ENCODE measurements at regions not wholly inside any gene's neighbourhood (a gene's known extent, or its start where the extent isn't known, plus 50 kb on each side); places are given as distances from the start of the nearest gene placed in this dataset.

DNA sequence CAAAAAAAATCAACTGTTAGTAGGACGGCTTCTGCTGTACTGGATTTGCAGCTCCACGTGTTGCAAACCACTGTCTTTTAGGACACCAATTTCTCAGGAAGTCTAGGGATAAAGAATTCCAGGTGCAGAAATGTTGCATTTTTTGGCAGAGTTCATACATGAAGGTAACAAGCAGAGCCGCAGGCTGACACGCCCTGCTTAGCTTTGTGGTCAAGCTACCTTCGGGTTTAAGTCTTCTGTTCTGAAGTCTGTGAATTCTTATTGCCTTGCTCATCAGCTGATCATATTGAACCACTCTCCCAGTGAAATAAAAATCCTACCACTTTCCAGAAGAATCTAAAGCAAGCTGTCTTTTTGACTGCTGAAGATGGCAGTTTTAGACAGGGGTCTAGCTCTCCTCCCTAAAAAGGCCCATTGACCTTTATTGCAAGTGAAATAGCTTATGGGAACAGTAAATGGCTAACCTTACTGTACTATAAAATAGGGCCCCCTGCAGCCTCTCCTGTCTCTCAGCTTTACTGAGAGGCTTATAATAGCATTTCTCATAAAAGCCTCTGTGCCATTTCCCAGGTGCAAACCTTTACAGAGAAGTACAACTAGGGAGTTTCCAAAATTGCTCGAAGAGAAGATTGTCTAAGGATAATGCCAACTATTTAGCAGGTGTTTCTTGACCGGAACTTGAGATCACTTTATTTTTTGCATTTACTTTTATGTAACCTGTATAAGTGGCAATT lies 262.2 kb upstream of the IL12A start:
- no peak for DNase-seq (ENCODE audit: low read depth)
- H3K4me3 ChIP-seq (ENCODE audit: control insufficient read depth, low read depth, low read length): no peak overlapping the region
- no peak for TF ChIP-seq CTCF (IDR thresholded peaks at IDR 0.05; ENCODE audit: control insufficient read depth, insufficient read depth, low read depth, low read length, missing control alignments)

DNA sequence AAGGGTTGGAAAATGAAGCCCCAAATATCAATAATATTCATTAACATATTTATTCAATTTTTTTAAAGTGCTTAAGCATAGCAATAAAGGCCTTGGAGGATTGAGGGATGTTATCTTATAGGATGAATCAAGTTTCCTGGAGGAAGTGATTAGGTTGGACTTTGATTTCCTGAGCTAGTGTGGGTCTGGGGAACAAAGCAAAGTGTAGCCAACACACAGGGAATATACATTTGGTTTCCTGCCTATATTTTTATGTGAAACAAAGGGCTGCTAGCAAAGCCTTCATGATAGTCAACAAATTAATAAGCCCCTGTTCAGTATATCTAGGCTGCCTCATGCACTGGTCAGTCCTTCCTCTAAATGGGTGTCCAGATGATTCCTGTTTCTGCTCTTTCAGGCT lies 261.1 kb upstream of the IL12A start:
- no peak overlapping the region for H3K4me3 ChIP-seq (ENCODE audit: control insufficient read depth, low read depth, low read length)
- no peak for DNase-seq (ENCODE audit: low read depth)
- TF ChIP-seq CTCF (IDR thresholded peaks at IDR 0.05; ENCODE audit: control insufficient read depth, insufficient read depth, low read depth, low read length, missing control alignments): no peak

- H3K4me3 ChIP-seq (ENCODE audit: control insufficient read depth, low read depth, low read length): no peak overlapping the region
- DNase-seq (ENCODE audit: low read depth): no peak
- TF ChIP-seq CTCF (IDR thresholded peaks at IDR 0.05; ENCODE audit: control insufficient read depth, insufficient read depth, low read depth, low read length, missing control alignments): no peak
Observed at GRCh38 chr3:159731254-159731653, 257.4 kb upstream of the IL12A start.

- peak; percentile 22 for TF ChIP-seq CTCF (IDR thresholded peaks at IDR 0.05; ENCODE audit: control insufficient read depth, insufficient read depth, low read depth, low read length, missing control alignments)
- peak overlapping the region; percentile 26 for H3K4me3 ChIP-seq (ENCODE audit: control insufficient read depth, low read depth, low read length)
- peak; percentile 74 for DNase-seq (ENCODE audit: low read depth)
Observed at GRCh38 chr3:159732172-159733111, 256.2 kb upstream of the IL12A start.

- DNase-seq (ENCODE audit: low read depth): peak; percentile 61
Observed at GRCh38 chr3:159733194-159733860, 255.3 kb upstream of the IL12A start.

More at GRCh38 chr3:159733194-159733860, 255.3 kb upstream of the IL12A start:
- no peak overlapping the region for H3K4me3 ChIP-seq (ENCODE audit: control insufficient read depth, low read depth, low read length)
- no peak for TF ChIP-seq CTCF (IDR thresholded peaks at IDR 0.05; ENCODE audit: control insufficient read depth, insufficient read depth, low read depth, low read length, missing control alignments)
